ENCODE measurements at regions not wholly inside any gene's neighbourhood (a gene's known extent, or its start where the extent isn't known, plus 50 kb on each side); places are given as distances from the start of the nearest gene placed in this dataset.

GRCh38 chr1:94739521-94740061, 80.6 kb upstream of the SLC44A3 start:
- H3K36me3 ChIP-seq (ENCODE audit: control insufficient read depth in 2 of 3, insufficient read depth in 3 of 3, low read length in 3 of 3), result no peaks in the 10 kb centered on the region
- intact Hi-C loops (cut with DNase I), result no loop called here
- H3K27ac ChIP-seq (ENCODE audit: low read depth in 2 of 2, low read length in 2 of 2), result no peak overlapping the region
- DNase-seq (no peak), FAIRE-seq (no peak)
- H3K4me1 ChIP-seq (ENCODE audit: control insufficient read depth in 2 of 3, insufficient read depth in 2 of 3, low read depth in 1 of 3, low read length in 3 of 3), result peaks cover 0 to 8% (median 4%) of the 10 kb centered on the region in 3 donors
- no peak overlapping the region for H3K4me3 ChIP-seq (ENCODE audit: low read length in 3 of 3)
- H3K9ac ChIP-seq (ENCODE audit: low read length in 3 of 3), result no peak overlapping the region
- no peaks in the 10 kb centered on the region for H3K9me3 ChIP-seq (ENCODE audit: control insufficient read depth in 2 of 3, insufficient read depth in 1 of 3, low read length in 3 of 3)
- no peaks in the 10 kb centered on the region for H3K27me3 ChIP-seq (ENCODE audit: control insufficient read depth, insufficient read depth, low read length)
- TF ChIP-seq CTCF (IDR thresholded peaks at IDR 0.05; ENCODE audit: borderline replicate concordance, extremely low read depth, insufficient read depth), result no peak

GRCh38 chr1:94738371-94738770, 81.8 kb upstream of the SLC44A3 start:
- H3K9me3 ChIP-seq (ENCODE audit: control insufficient read depth in 2 of 3, insufficient read depth in 1 of 3, low read length in 3 of 3), result no peaks in the 10 kb centered on the region
- no peak overlapping the region for H3K4me3 ChIP-seq (ENCODE audit: low read length in 3 of 3)
- H3K27ac ChIP-seq (ENCODE audit: low read depth in 2 of 2, low read length in 2 of 2), result no peak overlapping the region
- intact Hi-C loops (cut with DNase I), result no loop called here
- H3K9ac ChIP-seq (ENCODE audit: low read length in 3 of 3), result no peak overlapping the region
- DNase-seq (no peak), FAIRE-seq (no peak)
- peaks cover 0 to 8% (median 4%) of the 10 kb centered on the region in 3 donors for H3K4me1 ChIP-seq (ENCODE audit: control insufficient read depth in 2 of 3, insufficient read depth in 2 of 3, low read depth in 1 of 3, low read length in 3 of 3)
- no peaks in the 10 kb centered on the region for H3K27me3 ChIP-seq (ENCODE audit: control insufficient read depth, insufficient read depth, low read length)
- no peaks in the 10 kb centered on the region for H3K36me3 ChIP-seq (ENCODE audit: control insufficient read depth in 2 of 3, insufficient read depth in 3 of 3, low read length in 3 of 3)
- TF ChIP-seq CTCF (IDR thresholded peaks at IDR 0.05; ENCODE audit: borderline replicate concordance, extremely low read depth, insufficient read depth), result no peak

GRCh38 chr1:94737124-94737998, 82.8 kb upstream of the SLC44A3 start:
- Histone ChIP-seq H3K36me3 (ENCODE audit: control insufficient read depth in 2 of 3, insufficient read depth in 3 of 3, low read length in 3 of 3) (no peaks in the 10 kb centered on the region), H3K9ac (ENCODE audit: low read length in 3 of 3) (no peak overlapping the region), H3K27ac (ENCODE audit: low read depth in 2 of 2, low read length in 2 of 2) (no peak overlapping the region), H3K9me3 (ENCODE audit: control insufficient read depth in 2 of 3, insufficient read depth in 1 of 3, low read length in 3 of 3) (no peaks in the 10 kb centered on the region), H3K4me1 (ENCODE audit: control insufficient read depth in 2 of 3, insufficient read depth in 2 of 3, low read depth in 1 of 3, low read length in 3 of 3) (peaks cover 0 to 8% (median 4%) of the 10 kb centered on the region in 3 donors), H3K4me3 (ENCODE audit: low read length in 3 of 3) (no peak overlapping the region), H3K27me3 (ENCODE audit: control insufficient read depth, insufficient read depth, low read length) (no peaks in the 10 kb centered on the region)
- intact Hi-C loops (cut with DNase I), result no loop called here
- no peak for TF ChIP-seq CTCF (IDR thresholded peaks at IDR 0.05; ENCODE audit: borderline replicate concordance, extremely low read depth, insufficient read depth)
- FAIRE-seq (no peak), DNase-seq (no peak)

Measured in kidney (tissue), 13 donors.